ENCODE measurements at regions not wholly inside any gene's neighbourhood (a gene's known extent, or its start where the extent isn't known, plus 50 kb on each side); places are given as distances from the start of the nearest gene placed in this dataset.

- Histone ChIP-seq H3K9ac (ENCODE audit: low read depth in 1 of 3, low read length in 3 of 3) (no peak overlapping the region), H3K4me1 (ENCODE audit: control insufficient read depth in 3 of 3, insufficient read depth in 3 of 3, low read length in 3 of 3) (no peaks in the 10 kb centered on the region), H3K27me3 (ENCODE audit: control insufficient read depth in 3 of 3, insufficient read depth in 3 of 3, low read length in 3 of 3) (no peaks in the 10 kb centered on the region), H3K9me3 (ENCODE audit: control insufficient read depth in 3 of 3, low read length in 3 of 3) (no peaks in the 10 kb centered on the region), H3K27ac (ENCODE audit: low read depth, low read length) (no peak overlapping the region), H3K36me3 (ENCODE audit: control insufficient read depth in 3 of 3, insufficient read depth in 3 of 3, low read length in 3 of 3) (no peaks in the 10 kb centered on the region), H3K4me3 (ENCODE audit: low read length in 3 of 3) (no peak overlapping the region)
Measured at GRCh38 chr6:74588094-74588832, 617.6 kb downstream of the COL12A1 start.

DNA sequence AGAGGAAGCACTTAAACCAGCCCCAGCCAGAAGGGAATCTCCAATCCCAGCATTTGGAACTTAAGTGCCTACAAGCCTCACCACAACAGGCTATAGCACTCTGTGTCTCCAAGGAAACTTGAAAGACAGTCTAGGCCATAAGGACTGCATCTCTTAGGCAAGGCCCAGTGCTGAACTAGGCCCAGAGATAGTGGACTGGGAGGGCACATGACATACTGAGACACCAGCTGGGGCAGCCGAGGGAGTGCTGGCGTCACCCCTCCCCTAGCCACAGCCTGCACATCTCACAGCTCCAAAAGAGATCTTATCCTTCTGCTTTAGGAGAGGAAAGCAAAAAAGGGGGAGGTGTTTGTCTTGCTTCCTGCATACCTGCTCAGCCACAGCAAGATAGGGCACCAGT, 618.5 kb downstream of the COL12A1 start:
- Histone ChIP-seq H3K27ac (ENCODE audit: low read depth, low read length) (no peak overlapping the region), H3K4me3 (ENCODE audit: low read length in 3 of 3) (no peak overlapping the region), H3K9ac (ENCODE audit: low read depth in 1 of 3, low read length in 3 of 3) (no peak overlapping the region), H3K27me3 (ENCODE audit: control insufficient read depth in 3 of 3, insufficient read depth in 3 of 3, low read length in 3 of 3) (no peaks in the 10 kb centered on the region), H3K4me1 (ENCODE audit: control insufficient read depth in 3 of 3, insufficient read depth in 3 of 3, low read length in 3 of 3) (no peaks in the 10 kb centered on the region), H3K36me3 (ENCODE audit: control insufficient read depth in 3 of 3, insufficient read depth in 3 of 3, low read length in 3 of 3) (no peaks in the 10 kb centered on the region), H3K9me3 (ENCODE audit: control insufficient read depth in 3 of 3, low read length in 3 of 3) (no peaks in the 10 kb centered on the region)

- Histone ChIP-seq H3K9ac (ENCODE audit: low read depth in 1 of 3, low read length in 3 of 3) (no peak overlapping the region), H3K36me3 (ENCODE audit: control insufficient read depth in 3 of 3, insufficient read depth in 3 of 3, low read length in 3 of 3) (no peaks in the 10 kb centered on the region), H3K9me3 (ENCODE audit: control insufficient read depth in 3 of 3, low read length in 3 of 3) (no peaks in the 10 kb centered on the region), H3K27me3 (ENCODE audit: control insufficient read depth in 3 of 3, insufficient read depth in 3 of 3, low read length in 3 of 3) (no peaks in the 10 kb centered on the region), H3K4me3 (ENCODE audit: low read length in 3 of 3) (no peak overlapping the region), H3K4me1 (ENCODE audit: control insufficient read depth in 3 of 3, insufficient read depth in 3 of 3, low read length in 3 of 3) (no peaks in the 10 kb centered on the region), H3K27ac (ENCODE audit: low read depth, low read length) (no peak overlapping the region)
Measured at GRCh38 chr6:74585753-74586152, 620.1 kb downstream of the COL12A1 start.

- Histone ChIP-seq H3K36me3 (ENCODE audit: control insufficient read depth in 3 of 3, insufficient read depth in 3 of 3, low read length in 3 of 3) (no peaks in the 10 kb centered on the region), H3K4me3 (ENCODE audit: low read length in 3 of 3) (no peak overlapping the region), H3K27ac (ENCODE audit: low read depth, low read length) (no peak overlapping the region), H3K9me3 (ENCODE audit: control insufficient read depth in 3 of 3, low read length in 3 of 3) (no peaks in the 10 kb centered on the region), H3K27me3 (ENCODE audit: control insufficient read depth in 3 of 3, insufficient read depth in 3 of 3, low read length in 3 of 3) (no peaks in the 10 kb centered on the region), H3K4me1 (ENCODE audit: control insufficient read depth in 3 of 3, insufficient read depth in 3 of 3, low read length in 3 of 3) (peaks cover 0 to 3% (median 0%) of the 10 kb centered on the region in 3 donors), H3K9ac (ENCODE audit: low read depth in 1 of 3, low read length in 3 of 3) (no peak overlapping the region)
Measured at GRCh38 chr6:74581681-74582080, 624.2 kb downstream of the COL12A1 start.

DNA sequence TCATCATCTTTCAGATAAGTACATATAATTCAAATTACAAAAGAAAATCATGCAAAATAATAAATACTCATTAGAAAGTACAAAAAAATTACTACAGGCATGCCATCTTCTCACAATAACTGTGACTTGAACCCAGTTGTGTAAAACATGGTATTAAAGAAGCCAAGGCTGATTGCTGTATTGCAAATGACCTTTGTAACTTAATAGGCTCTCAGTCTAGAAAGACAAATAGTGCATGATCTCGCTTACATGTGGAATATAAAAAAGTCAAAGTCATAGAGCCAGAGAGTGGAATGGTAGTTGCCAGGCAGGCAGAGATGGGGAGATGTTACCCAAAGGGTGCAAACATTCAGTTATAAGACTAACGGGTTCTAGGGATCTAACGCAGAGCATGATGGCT, 626.1 kb downstream of the COL12A1 start:
- H3K9ac ChIP-seq (ENCODE audit: low read depth in 1 of 3, low read length in 3 of 3) = no peak overlapping the region
- no peaks in the 10 kb centered on the region for H3K9me3 ChIP-seq (ENCODE audit: control insufficient read depth in 3 of 3, low read length in 3 of 3)
- no peak overlapping the region for H3K27ac ChIP-seq (ENCODE audit: low read depth, low read length)
- H3K4me1 ChIP-seq (ENCODE audit: control insufficient read depth in 3 of 3, insufficient read depth in 3 of 3, low read length in 3 of 3) = peaks cover 0 to 3% (median 0%) of the 10 kb centered on the region in 3 donors
- H3K36me3 ChIP-seq (ENCODE audit: control insufficient read depth in 3 of 3, insufficient read depth in 3 of 3, low read length in 3 of 3) = no peaks in the 10 kb centered on the region
- H3K27me3 ChIP-seq (ENCODE audit: control insufficient read depth in 3 of 3, insufficient read depth in 3 of 3, low read length in 3 of 3) = no peaks in the 10 kb centered on the region
- H3K4me3 ChIP-seq (ENCODE audit: low read length in 3 of 3) = no peak overlapping the region

GRCh38 chr6:74579047-74579446, 626.8 kb downstream of the COL12A1 start:
- Histone ChIP-seq H3K4me3 (ENCODE audit: low read length in 3 of 3) (no peak overlapping the region), H3K27ac (ENCODE audit: low read depth, low read length) (no peak overlapping the region), H3K27me3 (ENCODE audit: control insufficient read depth in 3 of 3, insufficient read depth in 3 of 3, low read length in 3 of 3) (no peaks in the 10 kb centered on the region)

DNA sequence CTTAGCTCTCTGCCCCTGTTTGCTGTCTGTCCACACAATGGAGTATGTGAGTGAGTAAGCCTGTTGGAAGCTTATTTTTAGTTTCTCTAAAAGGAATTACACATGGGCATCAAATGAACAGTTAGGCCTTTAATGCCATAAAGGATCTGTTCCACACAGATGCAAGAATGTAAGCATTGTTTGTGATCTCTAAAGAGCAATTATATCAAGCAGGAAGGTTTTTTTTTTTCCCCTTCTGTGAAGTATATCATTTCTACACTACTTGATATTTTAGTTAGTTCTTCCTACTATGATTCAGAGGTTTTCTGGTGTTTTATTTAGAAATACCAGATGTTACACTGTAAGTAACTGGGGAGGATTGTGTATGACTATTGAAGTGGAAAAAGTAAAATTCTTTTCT, 627.5 kb downstream of the COL12A1 start:
- Histone ChIP-seq H3K4me3 (ENCODE audit: low read length in 3 of 3) (no peak overlapping the region), H3K27ac (ENCODE audit: low read depth, low read length) (no peak overlapping the region), H3K27me3 (ENCODE audit: control insufficient read depth in 3 of 3, insufficient read depth in 3 of 3, low read length in 3 of 3) (no peaks in the 10 kb centered on the region), H3K9ac (ENCODE audit: low read depth in 1 of 3, low read length in 3 of 3) (no peak overlapping the region), H3K9me3 (ENCODE audit: control insufficient read depth in 3 of 3, low read length in 3 of 3) (no peaks in the 10 kb centered on the region), H3K36me3 (ENCODE audit: control insufficient read depth in 3 of 3, insufficient read depth in 3 of 3, low read length in 3 of 3) (no peaks in the 10 kb centered on the region), H3K4me1 (ENCODE audit: control insufficient read depth in 3 of 3, insufficient read depth in 3 of 3, low read length in 3 of 3) (peaks cover 0 to 3% (median 0%) of the 10 kb centered on the region in 3 donors)

More at GRCh38 chr6:74579047-74579446, 626.8 kb downstream of the COL12A1 start:
- Histone ChIP-seq H3K9me3 (ENCODE audit: control insufficient read depth in 3 of 3, low read length in 3 of 3) (no peaks in the 10 kb centered on the region), H3K4me1 (ENCODE audit: control insufficient read depth in 3 of 3, insufficient read depth in 3 of 3, low read length in 3 of 3) (peaks cover 0 to 3% (median 0%) of the 10 kb centered on the region in 3 donors), H3K36me3 (ENCODE audit: control insufficient read depth in 3 of 3, insufficient read depth in 3 of 3, low read length in 3 of 3) (no peaks in the 10 kb centered on the region), H3K9ac (ENCODE audit: low read depth in 1 of 3, low read length in 3 of 3) (no peak overlapping the region)

DNA sequence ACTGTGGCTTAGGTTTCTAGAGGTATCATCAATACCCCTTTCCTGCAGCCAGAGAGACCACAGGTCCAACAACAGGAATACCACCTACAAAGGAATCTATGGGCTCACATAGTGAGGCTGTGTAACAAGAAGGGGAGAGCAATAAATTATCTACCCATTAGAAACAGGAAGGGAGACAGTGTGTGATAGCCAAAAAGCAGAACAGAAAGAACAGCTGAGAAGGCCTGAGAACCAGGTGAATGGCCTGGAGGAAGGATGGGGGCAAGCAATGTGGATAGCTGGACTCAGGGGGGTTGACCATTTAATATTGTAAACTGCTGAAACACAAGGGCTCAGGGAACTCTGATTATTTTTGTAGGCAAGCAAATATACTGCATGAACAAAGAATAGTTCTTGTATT, 628.2 kb downstream of the COL12A1 start:
- H3K27me3 ChIP-seq (ENCODE audit: control insufficient read depth in 3 of 3, insufficient read depth in 3 of 3, low read length in 3 of 3) = no peaks in the 10 kb centered on the region
- H3K9ac ChIP-seq (ENCODE audit: low read depth in 1 of 3, low read length in 3 of 3) = no peak overlapping the region
- H3K36me3 ChIP-seq (ENCODE audit: control insufficient read depth in 3 of 3, insufficient read depth in 3 of 3, low read length in 3 of 3) = no peaks in the 10 kb centered on the region
- H3K27ac ChIP-seq (ENCODE audit: low read depth, low read length) = no peak overlapping the region
- H3K9me3 ChIP-seq (ENCODE audit: control insufficient read depth in 3 of 3, low read length in 3 of 3) = no peaks in the 10 kb centered on the region
- H3K4me1 ChIP-seq (ENCODE audit: control insufficient read depth in 3 of 3, insufficient read depth in 3 of 3, low read length in 3 of 3) = peaks cover 0 to 3% (median 0%) of the 10 kb centered on the region in 3 donors
- H3K4me3 ChIP-seq (ENCODE audit: low read length in 3 of 3) = no peak overlapping the region

DNA sequence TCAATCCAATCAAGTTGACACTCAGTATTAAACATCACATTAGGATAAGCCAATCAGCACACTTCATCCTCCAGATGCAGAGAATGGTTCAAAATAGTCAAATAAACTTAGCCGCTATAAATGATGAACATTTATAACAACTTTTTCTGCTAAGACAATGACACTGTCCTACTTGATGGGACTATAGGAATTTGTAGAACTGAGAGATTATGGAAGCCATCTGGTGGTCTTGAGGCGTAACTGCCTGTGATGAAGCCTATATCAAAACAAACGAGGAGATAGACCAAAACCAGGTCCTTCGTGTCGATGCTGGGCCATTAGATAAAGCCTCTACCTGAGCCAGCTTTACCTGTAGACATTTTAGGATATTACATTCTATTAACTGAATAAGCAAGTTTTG, 631.1 kb downstream of the COL12A1 start:
- no peak overlapping the region for H3K27ac ChIP-seq (ENCODE audit: low read depth, low read length)
- H3K9ac ChIP-seq (ENCODE audit: low read depth in 1 of 3, low read length in 3 of 3) = no peak overlapping the region
- H3K36me3 ChIP-seq (ENCODE audit: control insufficient read depth in 3 of 3, insufficient read depth in 3 of 3, low read length in 3 of 3) = no peaks in the 10 kb centered on the region
- no peaks in the 10 kb centered on the region for H3K27me3 ChIP-seq (ENCODE audit: control insufficient read depth in 3 of 3, insufficient read depth in 3 of 3, low read length in 3 of 3)
- no peaks in the 10 kb centered on the region for H3K9me3 ChIP-seq (ENCODE audit: control insufficient read depth in 3 of 3, low read length in 3 of 3)
- H3K4me1 ChIP-seq (ENCODE audit: control insufficient read depth in 3 of 3, insufficient read depth in 3 of 3, low read length in 3 of 3) = peaks cover 0 to 3% (median 0%) of the 10 kb centered on the region in 3 donors
- no peak overlapping the region for H3K4me3 ChIP-seq (ENCODE audit: low read length in 3 of 3)

DNA sequence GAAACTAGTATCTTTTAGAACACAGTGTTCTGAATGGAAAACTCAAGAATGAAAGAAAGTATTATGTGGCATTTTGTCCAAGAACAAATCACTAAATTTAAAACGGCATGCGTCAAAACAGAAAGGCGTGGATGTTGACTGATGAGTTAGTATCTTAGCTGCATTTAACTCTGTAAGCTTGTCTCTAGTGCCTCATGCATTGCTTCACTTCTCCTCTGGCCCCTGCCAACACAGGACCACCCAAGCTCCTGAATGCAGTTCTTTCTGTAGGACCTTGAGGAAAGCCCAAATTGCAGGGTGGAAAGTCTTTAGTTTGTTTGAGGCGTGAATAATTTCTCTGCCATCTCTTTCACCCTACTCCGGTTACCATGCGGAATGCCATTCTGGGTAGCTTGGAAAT, 632.2 kb downstream of the COL12A1 start:
- Histone ChIP-seq H3K27me3 (ENCODE audit: control insufficient read depth in 3 of 3, insufficient read depth in 3 of 3, low read length in 3 of 3) (no peaks in the 10 kb centered on the region), H3K9me3 (ENCODE audit: control insufficient read depth in 3 of 3, low read length in 3 of 3) (no peaks in the 10 kb centered on the region), H3K27ac (ENCODE audit: low read depth, low read length) (no peak overlapping the region), H3K36me3 (ENCODE audit: control insufficient read depth in 3 of 3, insufficient read depth in 3 of 3, low read length in 3 of 3) (no peaks in the 10 kb centered on the region), H3K9ac (ENCODE audit: low read depth in 1 of 3, low read length in 3 of 3) (no peak overlapping the region), H3K4me1 (ENCODE audit: control insufficient read depth in 3 of 3, insufficient read depth in 3 of 3, low read length in 3 of 3) (peaks cover 0 to 3% (median 0%) of the 10 kb centered on the region in 3 donors), H3K4me3 (ENCODE audit: low read length in 3 of 3) (no peak overlapping the region)

Data from skeletal muscle tissue (tissue), 3 donors.